Putamen (tissue), 1 donor: ENCODE measurements at regions not wholly inside any gene's neighbourhood (a gene's known extent, or its start where the extent isn't known, plus 50 kb on each side); places are given as distances from the start of the nearest gene placed in this dataset.
"Not testable (repeated sequence)": the region's sequence is repeated elsewhere in the genome, so short reads cannot be mapped to it uniquely, and the experiment has no call there.

Experiments used
- DNase-seq: peaks from one replicate; pipeline ENCODE4 v3.0.0-alpha.2; 2016; ENCODE audit warnings: low spot score

GRCh38 chr5:1958211-1959010 is 75.7 kb upstream of the IRX4 start:
- no peak for DNase-seq

DNA sequence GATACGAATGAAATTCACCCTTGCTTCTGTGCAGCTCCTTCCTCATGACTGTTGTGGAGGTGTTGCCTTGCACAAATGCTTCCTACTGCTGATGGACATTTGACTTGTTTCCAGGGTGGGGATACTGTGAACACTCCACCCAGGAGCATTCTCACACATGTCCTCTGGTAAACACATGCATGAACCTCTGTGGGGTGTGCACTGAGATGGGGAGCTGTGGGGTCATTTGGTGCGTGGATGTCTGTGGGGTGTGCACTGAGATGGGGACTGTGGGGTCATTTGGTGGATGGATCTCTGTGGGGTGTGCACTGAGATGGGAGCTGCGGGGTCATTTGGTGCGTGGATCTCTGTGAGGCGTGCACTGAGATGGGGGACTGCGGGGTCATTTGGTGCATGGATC is 72.9 kb upstream of the IRX4 start:
- DNase-seq, result no peak

DNA sequence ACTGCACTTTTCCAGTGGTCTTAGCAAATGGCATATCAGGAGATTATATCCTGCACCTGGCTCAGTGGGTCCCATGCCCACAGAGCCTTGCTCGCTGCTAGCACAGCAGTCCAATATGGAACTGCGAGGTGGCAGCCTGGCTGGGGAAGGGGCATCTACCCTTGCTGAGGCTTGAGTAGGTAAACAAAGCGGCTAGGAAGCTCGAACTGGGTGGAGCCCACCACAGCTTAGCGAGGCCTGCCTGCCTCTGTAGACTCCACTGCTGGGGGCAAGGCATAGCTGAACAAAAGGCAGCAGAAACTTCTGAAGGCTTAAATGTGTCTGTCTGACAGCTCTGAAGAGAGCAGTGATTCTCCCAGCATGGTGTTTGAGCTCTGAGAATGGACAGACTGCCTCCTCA is 71.0 kb upstream of the IRX4 start:
- DNase-seq, result not testable (repeated sequence)

GRCh38 chr5:1952444-1953099 is 69.8 kb upstream of the IRX4 start:
- DNase-seq, result no peak

DNA sequence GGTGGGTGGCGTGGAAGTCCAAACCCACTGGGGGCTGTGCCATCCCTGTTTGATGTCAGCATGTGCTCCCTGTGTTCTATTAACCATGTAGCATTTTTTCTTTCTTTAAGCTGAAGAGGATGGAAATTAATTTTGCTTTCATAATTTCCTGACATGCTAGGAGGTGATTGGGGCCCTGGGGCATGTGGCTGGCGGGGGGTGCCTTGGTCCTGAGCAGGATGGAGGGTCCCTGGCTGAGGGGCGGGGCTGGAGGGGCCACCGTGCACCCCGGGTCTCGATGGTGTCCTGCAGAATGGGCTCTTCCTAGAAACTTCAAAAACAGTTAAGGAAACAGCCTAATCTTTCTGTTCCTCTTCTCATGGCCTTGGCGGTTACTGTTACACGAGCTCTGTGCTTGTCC is 69.3 kb upstream of the IRX4 start:
- DNase-seq, result no peak

- no peak for DNase-seq
Measured at GRCh38 chr5:1951165-1951816, 68.6 kb upstream of the IRX4 start.

GRCh38 chr5:1950708-1951103 is 68.0 kb upstream of the IRX4 start:
- no peak for DNase-seq

DNA sequence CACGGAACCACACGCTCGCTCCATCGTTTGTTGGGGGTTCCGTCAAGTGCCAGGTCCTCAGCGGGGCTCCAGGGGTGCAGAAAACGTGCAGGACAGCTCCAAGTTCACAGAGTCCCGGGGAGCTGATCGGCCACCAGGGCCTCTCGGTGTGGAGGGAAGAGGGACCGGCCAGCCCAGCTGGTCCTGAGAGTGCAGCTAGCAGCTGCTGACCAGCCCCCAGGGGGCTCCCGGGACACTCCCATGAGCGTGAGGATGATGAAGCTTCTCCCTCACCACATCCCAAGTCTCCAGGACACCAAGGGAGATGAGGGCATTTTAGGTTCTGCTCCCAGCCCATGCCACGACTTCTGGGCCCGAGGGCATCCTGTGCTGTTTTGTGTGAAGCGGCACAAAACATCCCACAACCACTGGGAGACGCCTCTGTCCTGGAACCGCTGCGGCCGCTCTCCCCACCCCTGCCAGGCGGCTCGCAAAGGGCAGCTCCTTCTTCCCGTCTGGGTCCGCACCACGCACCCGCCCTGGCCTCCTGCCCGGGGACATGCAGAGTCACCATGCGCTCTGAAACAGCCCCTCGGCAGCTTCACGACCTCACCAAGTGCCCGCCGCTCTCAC is 67.5 kb upstream of the IRX4 start:
- no peak for DNase-seq

GRCh38 chr5:1949253-1949652 is 66.5 kb upstream of the IRX4 start:
- DNase-seq, result no peak

GRCh38 chr5:1948663-1949191 is 66.0 kb upstream of the IRX4 start:
- DNase-seq, result no peak

- no peak for DNase-seq
Measured at GRCh38 chr5:1948111-1948510, 65.4 kb upstream of the IRX4 start.

GRCh38 chr5:1946776-1947175 is 64.1 kb upstream of the IRX4 start:
- DNase-seq, result no peak

DNA sequence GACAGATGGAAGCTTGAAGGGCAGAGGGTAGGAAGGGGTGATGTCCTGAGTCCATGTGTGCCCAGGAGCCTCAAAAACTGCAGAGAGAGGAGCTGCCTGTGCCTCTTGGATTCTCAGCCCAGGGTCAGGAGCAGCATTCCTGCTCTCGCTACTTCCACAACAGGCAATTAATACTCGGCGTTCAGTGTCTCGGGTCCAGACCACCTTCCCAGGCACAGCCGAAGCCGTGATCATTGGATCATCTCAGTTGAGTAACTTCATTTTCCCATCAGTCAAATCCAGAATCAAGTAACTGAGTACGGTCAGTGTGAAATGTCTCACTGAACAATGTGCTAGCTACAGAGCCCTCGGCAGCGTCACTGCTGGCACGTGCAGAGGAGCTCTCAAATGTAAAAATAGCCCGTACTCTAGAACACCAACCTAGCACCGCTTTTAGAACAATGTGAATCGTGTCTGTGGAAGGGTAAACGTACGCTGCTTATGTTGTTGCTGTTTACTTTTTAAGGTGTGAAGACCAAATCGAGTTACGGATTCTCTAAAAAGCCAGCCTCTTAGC is 63.5 kb upstream of the IRX4 start:
- DNase-seq, result no peak

GRCh38 chr5:1945606-1946005 is 62.9 kb upstream of the IRX4 start:
- no peak for DNase-seq

DNA sequence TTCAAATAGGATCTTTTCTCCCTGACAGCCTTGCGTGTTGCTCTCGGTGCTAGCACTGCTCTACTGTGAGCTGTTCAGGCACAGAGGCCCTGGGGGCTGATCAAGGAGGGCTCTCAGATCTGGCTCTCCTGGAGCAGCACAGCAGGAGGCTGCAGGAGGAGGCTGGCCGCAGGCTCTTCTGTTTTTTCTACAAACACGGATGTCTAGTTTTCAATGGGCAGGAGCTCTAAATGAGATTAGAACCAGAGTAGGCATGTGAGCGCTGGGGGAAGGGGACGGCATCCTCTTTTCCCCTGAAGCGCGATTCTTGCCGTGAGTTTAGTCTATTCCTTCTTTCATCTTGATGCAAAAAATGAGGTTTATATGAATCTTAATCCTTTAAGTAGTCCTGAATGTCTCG is 61.7 kb upstream of the IRX4 start:
- DNase-seq, result no peak

DNA sequence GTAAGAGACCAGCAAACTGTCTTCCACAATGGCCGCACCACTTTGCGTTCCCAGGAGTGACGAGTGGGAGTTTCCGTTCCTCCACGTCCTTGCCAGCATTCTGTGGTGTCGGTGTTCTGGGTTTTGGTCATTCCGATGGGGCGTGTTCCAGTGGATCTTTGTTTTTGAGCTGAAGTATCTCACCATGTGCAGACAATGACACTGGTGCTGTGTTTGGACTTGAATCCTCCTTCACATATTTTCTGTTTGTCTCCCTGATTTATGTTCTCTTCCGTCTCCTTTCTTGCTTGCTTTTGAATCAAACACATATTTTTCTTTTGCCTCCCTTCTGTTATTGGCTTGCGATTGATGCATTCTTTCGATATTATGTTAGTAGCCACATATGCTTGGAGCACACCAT is 60.8 kb upstream of the IRX4 start:
- DNase-seq, result no peak

DNA sequence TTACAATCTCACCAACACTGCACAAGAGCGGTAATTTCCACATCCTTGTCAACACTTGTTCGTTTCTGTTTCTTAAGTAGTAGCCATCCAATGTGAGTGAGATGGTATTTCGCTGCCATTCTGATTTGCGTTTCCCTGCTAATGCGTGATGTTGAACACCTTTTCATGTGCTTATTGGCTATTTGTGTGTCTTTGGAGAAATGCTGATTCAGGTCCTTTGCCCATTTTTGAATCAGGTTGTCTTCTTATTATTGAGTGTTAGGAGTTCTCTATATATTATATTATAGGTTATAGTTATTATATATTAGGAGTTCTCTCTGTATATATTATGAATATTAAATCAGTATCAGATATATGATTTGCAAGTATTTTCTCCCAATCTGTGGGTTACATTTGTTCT is 59.9 kb upstream of the IRX4 start:
- DNase-seq, result no peak

- DNase-seq, result no peak
Measured at GRCh38 chr5:1942158-1942557, 59.4 kb upstream of the IRX4 start.

DNA sequence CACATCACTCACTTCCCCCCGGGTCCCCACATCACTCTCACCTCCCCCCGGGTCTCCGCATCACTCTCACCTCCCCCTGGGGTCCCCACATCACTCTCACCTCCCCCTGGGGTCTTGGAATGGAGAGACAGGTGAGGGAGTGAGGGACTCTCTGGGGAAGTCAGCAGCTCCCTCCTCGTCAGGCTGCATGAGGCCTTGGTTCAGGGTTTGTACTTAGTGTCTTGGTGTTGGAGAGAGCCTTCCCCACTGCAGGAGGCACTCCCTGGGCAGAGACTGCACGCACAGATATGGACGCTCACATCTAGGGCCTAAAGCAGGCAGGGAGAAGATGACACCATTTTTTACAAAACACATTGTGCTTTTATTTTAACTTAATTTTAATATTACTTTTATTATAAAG is 56.5 kb upstream of the IRX4 start:
- no peak for DNase-seq

DNA sequence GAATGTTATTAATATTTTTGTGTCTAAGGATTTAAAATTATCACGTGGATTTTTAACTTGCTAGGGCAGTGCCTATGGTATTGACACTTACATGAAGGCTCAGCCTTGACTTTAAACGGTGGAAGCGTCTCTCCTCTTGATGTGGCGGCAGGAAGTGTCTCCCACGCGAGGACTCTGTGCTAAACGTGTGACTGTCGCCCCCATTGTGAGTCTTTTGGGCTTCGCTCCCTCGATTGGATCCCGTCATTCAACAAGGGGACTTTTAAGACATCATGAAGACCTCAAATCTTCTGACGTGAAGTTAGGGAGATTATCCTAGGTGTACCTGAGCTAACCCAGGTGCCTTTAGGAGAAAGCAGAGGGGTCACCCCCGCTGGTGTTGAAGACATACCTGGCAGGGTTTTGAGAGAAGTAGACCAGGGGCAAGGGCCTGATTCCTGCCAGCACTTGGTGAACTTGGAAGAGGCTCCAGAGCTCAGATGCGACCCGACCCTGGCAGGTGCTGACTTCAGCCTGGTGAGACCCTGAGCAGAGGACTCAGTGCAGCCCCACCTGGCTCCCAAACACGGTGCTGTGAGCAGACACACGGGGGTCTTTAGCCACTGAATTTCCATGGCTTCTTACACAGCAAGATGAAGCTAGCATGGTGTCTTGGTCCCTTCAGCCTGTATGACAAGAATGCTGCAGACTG is 55.7 kb upstream of the IRX4 start:
- DNase-seq, result no peak

- DNase-seq, result no peak
Measured at GRCh38 chr5:1937590-1937989, 54.9 kb upstream of the IRX4 start.

DNA sequence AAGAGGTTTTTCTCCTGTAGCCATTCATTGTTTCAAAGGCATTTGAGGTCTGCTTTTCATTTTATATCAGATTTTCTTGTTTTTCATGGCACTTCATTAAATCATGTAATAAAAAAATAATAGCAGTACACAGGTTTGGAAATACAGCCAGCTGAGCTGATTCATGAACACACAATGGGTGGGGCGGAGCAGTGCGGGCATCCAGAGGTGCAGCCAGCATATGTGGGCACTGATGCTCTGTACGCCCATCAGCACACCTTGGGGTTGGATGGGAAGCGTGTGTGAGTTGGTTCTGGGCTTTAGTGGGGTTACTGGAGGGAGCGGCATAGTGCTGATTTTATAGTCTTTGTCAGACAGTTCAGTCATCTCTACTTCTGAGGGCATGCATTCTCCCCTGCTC is 54.2 kb upstream of the IRX4 start:
- DNase-seq, result no peak
